DMS114 treated with DMSO at 0.1 percent for 48 hours (cell line): ENCODE measurements at regions not wholly inside any gene's neighbourhood (a gene's known extent, or its start where the extent isn't known, plus 50 kb on each side); places are given as distances from the start of the nearest gene placed in this dataset.
"Not testable (repeated sequence)": the region's sequence is repeated elsewhere in the genome, so short reads cannot be mapped to it uniquely, and the experiment has no call there.

Source experiments
- DNase-seq: peaks from one replicate; lab custom pipeline; 2025; ENCODE audit not compliant: unreplicated experiment; lab: John Stamatoyannopoulos, UW

- DNase-seq, result no peak
Measured at GRCh38 chr6:27679964-27680694, 207.2 kb upstream of the ZNF184 start.

- DNase-seq, result no peak
Measured at GRCh38 chr6:27679308-27679963, 206.5 kb upstream of the ZNF184 start.

- DNase-seq, result no peak
Measured at GRCh38 chr6:27678469-27678868, 205.6 kb upstream of the ZNF184 start.

- DNase-seq, result no peak
Measured at GRCh38 chr6:27674882-27675281, 202.0 kb upstream of the ZNF184 start.

- peak; percentile 75 for DNase-seq
Measured at GRCh38 chr6:27672113-27672799, 199.4 kb upstream of the ZNF184 start.

- no peak for DNase-seq
Measured at GRCh38 chr6:27669624-27670301, 196.9 kb upstream of the ZNF184 start.

- DNase-seq, result no peak
Measured at GRCh38 chr6:27669295-27669623, 196.4 kb upstream of the ZNF184 start.

GRCh38 chr6:27668442-27669294 lies 195.8 kb upstream of the ZNF184 start:
- DNase-seq, result peak; percentile 83

GRCh38 chr6:27667657-27668441 lies 194.9 kb upstream of the ZNF184 start:
- DNase-seq, result no peak

GRCh38 chr6:27667016-27667656 lies 194.2 kb upstream of the ZNF184 start:
- DNase-seq, result no peak

GRCh38 chr6:27662769-27663168 lies 189.9 kb upstream of the ZNF184 start:
- DNase-seq, result no peak

- DNase-seq, result not testable (repeated sequence)
Measured at GRCh38 chr6:27662212-27662611, 189.3 kb upstream of the ZNF184 start.

- DNase-seq, result not testable (repeated sequence)
Measured at GRCh38 chr6:27653143-27653825, 180.4 kb upstream of the ZNF184 start.

- no peak for DNase-seq
Measured at GRCh38 chr6:27651371-27651732, 178.4 kb upstream of the ZNF184 start.

GRCh38 chr6:27650620-27651370 lies 177.9 kb upstream of the ZNF184 start:
- DNase-seq, result no peak

GRCh38 chr6:27644528-27644927 lies 171.6 kb upstream of the ZNF184 start:
- no peak for DNase-seq

- DNase-seq, result no peak
Measured at GRCh38 chr6:27642744-27643456, 170.0 kb upstream of the ZNF184 start.

- DNase-seq, result not testable (repeated sequence)
Measured at GRCh38 chr6:27635886-27636285, 163.0 kb upstream of the ZNF184 start.
